ENCODE measurements at regions not wholly inside any gene's neighbourhood (a gene's known extent, or its start where the extent isn't known, plus 50 kb on each side); places are given as distances from the start of the nearest gene placed in this dataset.

DNA sequence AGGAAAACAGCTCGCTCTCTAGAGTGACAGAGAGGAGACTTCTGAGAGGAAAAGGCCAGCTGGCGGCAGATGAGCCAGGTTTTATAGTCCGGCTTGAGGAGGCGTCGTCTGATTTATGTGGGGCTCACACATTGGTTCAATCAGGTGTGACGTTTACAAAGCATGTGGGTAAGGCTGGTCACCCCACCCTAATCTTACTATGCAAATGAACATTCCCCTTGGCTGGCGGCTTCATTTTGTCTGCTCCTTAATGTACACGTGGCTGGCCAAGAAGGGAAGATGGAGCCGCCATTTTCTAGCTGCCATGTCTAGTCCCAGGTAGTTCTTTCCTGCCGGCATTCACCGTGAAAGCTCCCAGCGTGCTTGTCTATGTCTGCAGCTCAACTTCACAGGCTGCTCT, 299.1 kb upstream of the SPRED2 start:
- no peak overlapping the region for H2BK5ac ChIP-seq (ENCODE audit: low read depth, low read length)
- DNase-seq (ENCODE audit: low read depth in 1 of 2, low spot score in 2 of 2): no peak
- no peak overlapping the region for H3K4me2 ChIP-seq (ENCODE audit: insufficient read depth in 1 of 2, low read depth in 2 of 2, low read length in 2 of 2)
- no peaks in the 10 kb centered on the region for H3K23me2 ChIP-seq (ENCODE audit: low read depth, low read length)
- no peak overlapping the region for H2AK5ac ChIP-seq (ENCODE audit: low read depth, low read length)
- TF ChIP-seq, protein P1, sequence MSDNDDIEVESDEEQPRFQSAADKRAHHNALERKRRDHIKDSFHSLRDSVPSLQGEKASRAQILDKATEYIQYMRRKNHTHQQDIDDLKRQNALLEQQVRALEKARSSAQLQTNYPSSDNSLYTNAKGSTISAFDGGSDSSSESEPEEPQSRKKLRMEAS (IDR thresholded peaks at IDR 0.05): peak; percentile 38; the same call in 1 of the 2 replicates
- TF ChIP-seq RFX5 (IDR thresholded peaks at IDR 0.05; ENCODE audit: borderline replicate concordance, low read depth, low read length): no peak
- TF ChIP-seq, protein P2, sequence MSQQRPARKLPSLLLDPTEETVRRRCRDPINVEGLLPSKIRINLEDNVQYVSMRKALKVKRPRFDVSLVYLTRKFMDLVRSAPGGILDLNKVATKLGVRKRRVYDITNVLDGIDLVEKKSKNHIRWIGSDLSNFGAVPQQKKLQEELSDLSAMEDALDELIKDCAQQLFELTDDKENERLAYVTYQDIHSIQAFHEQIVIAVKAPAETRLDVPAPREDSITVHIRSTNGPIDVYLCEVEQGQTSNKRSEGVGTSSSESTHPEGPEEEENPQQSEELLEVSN (IDR thresholded peaks at IDR 0.05): peak; percentile 68
- ChIA-PET POLR2A (ENCODE audit: partially characterized antibody) (no interaction called here), CTCF (ENCODE audit: partially characterized antibody) (interaction anchor here (0.6 to 2.2 kb wide), 4 partner anchors 9 to 156 kb away, joined by 3 to 9 read pairs (median 4); no protein-coding TSS in a partner anchor)
- no peaks in the 10 kb centered on the region for H3K27me3 ChIP-seq (replicated peaks in 1 of 4; ENCODE audit: control insufficient read depth in 3 of 4, extremely low read depth in 1 of 4, insufficient read depth in 3 of 4, low read length in 3 of 4)
- H3K4me3 ChIP-seq (ENCODE audit: extremely low read depth in 1 of 4, insufficient read depth in 2 of 4, low read depth in 3 of 4, low read length in 4 of 4): no peak overlapping the region
- H3K4ac ChIP-seq (replicated peaks; ENCODE audit: insufficient read length, low read depth, low read length): no peak overlapping the region
- no peak overlapping the region for H2BK120ac ChIP-seq (replicated peaks; ENCODE audit: low read depth, low read length)
- H2BK15ac ChIP-seq (ENCODE audit: low read length): no peak overlapping the region
- H3K18ac ChIP-seq (ENCODE audit: extremely low read depth, low read length): no peak overlapping the region
- H3K9me3 ChIP-seq (ENCODE audit: insufficient read depth in 2 of 2, low read depth in 1 of 2, low read length in 1 of 2): peaks cover 0 to 3% of the 10 kb centered on the region in 2 experiments; a peak in 1 of 4 replicates
- H3K56ac ChIP-seq (replicated peaks; ENCODE audit: insufficient read length, low read depth, low read length): no peak overlapping the region
- no peaks in the 10 kb centered on the region for H3K79me2 ChIP-seq (ENCODE audit: control insufficient read depth in 1 of 2, insufficient read depth in 2 of 2, low read length in 2 of 2)
- WGBS, 2 experiments (ENCODE audit: extremely low coverage in 1 of 2, insufficient coverage in 1 of 2, insufficient read length in 1 of 2, insufficient replicate concordance in 2 of 2, low coverage in 1 of 2, low lambda C conversion rate in 2 of 2, missing lambda C conversion rate in 1 of 2): 92% methylated on average over 12 of the region's 12 CpGs; no CpG with 5 or more reads in 1 of the 2 experiments
- no peak overlapping the region for H4K91ac ChIP-seq (replicated peaks; ENCODE audit: insufficient read length, low read length)
- H3K9ac ChIP-seq (replicated peaks in 1 of 4; ENCODE audit: extremely low read depth in 1 of 4, low read depth in 3 of 4, low read length in 3 of 4): no peak overlapping the region
- FAIRE-seq: no peak
- H3K23ac ChIP-seq (ENCODE audit: insufficient read length): no peak overlapping the region
- no peak overlapping the region; the same call in 1 of the 2 replicates for H2AFZ ChIP-seq (ENCODE audit: low read length)
- no peak overlapping the region for H4K5ac ChIP-seq (ENCODE audit: insufficient read length, low read depth, low read length)
- no peaks in the 10 kb centered on the region for H3K79me1 ChIP-seq (ENCODE audit: low read depth, low read length)
- H2BK20ac ChIP-seq (ENCODE audit: low read length): no peak overlapping the region
- no peak overlapping the region for H4K8ac ChIP-seq (ENCODE audit: extremely low read depth, insufficient read depth, low read length)
- no peaks in the 10 kb centered on the region for H3K36me3 ChIP-seq (ENCODE audit: control insufficient read depth in 2 of 4, insufficient read depth in 4 of 4, low read length in 3 of 4)
- no peak overlapping the region for H3K14ac ChIP-seq (ENCODE audit: insufficient read length)
- H4K20me1 ChIP-seq (replicated peaks in 1 of 2; ENCODE audit: control insufficient read depth in 1 of 2, insufficient read depth in 2 of 2, low read length in 2 of 2): no peaks in the 10 kb centered on the region
- H3K27ac ChIP-seq (ENCODE audit: low read depth, low read length): no peak overlapping the region
- H3K4me1 ChIP-seq (replicated peaks in 1 of 4; ENCODE audit: control insufficient read depth in 3 of 4, insufficient read depth in 4 of 4, low read length in 3 of 4): peaks cover 0 to 4% (median 2%) of the 10 kb centered on the region in 4 experiments; a peak in 1 of 7 replicates
- H2BK12ac ChIP-seq (ENCODE audit: low read depth, low read length): no peak overlapping the region
